ENCODE measurements at regions not wholly inside any gene's neighbourhood (a gene's known extent, or its start where the extent isn't known, plus 50 kb on each side); places are given as distances from the start of the nearest gene placed in this dataset.

DNA sequence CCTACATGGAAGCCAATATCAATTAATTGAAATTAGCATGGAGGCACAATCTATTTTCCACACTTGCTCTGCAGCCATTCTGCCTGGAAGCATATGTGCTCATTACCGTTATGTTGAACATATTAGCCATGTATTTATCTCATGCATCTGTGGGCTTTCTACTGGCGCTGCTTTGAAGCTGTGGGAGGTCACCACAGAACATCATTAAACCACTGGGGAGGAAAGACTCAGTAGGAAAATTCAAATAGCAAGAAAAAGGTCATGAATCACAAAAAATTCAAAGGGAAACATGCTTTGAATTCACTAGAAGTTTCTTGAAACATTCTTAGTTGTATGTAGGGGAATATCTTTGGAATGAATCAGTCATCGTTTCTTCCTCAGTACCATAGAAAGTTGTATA lies 652.5 kb downstream of the EDEM1 start:
- no peak for TF ChIP-seq POLR2A (IDR thresholded peaks at IDR 0.05)
- TF ChIP-seq CTCF (IDR thresholded peaks at IDR 0.05), result no peak
